AG20443 (cell line): ENCODE measurements at regions not wholly inside any gene's neighbourhood (a gene's known extent, or its start where the extent isn't known, plus 50 kb on each side); places are given as distances from the start of the nearest gene placed in this dataset.

Source experiments
- DNase-seq: peaks from one replicate; pipeline ENCODE4 v3.0.0; 2012; ENCODE audit warnings: low spot score, mixed read lengths

GRCh38 chr14:97874394-97874793, 1077.2 kb downstream of the VRK1 start:
- DNase-seq: no peak

GRCh38 chr14:97878206-97878605, 1081.0 kb downstream of the VRK1 start:
- DNase-seq: no peak

- DNase-seq: no peak
These were observed 1081.5 kb downstream of the VRK1 start for GRCh38 chr14:97878727-97879126.

- DNase-seq: no peak
These were observed 1090.5 kb downstream of the VRK1 start for GRCh38 chr14:97887690-97888089.

GRCh38 chr14:97888331-97888730, 1091.1 kb downstream of the VRK1 start:
- DNase-seq: no peak

- no peak for DNase-seq
These were observed 1094.3 kb downstream of the VRK1 start for GRCh38 chr14:97891515-97891914.

GRCh38 chr14:97894552-97894951, 1097.4 kb downstream of the VRK1 start:
- no peak for DNase-seq

- no peak for DNase-seq
These were observed 1103.1 kb downstream of the VRK1 start for GRCh38 chr14:97900196-97900854.

- DNase-seq: no peak
These were observed 1105.4 kb downstream of the VRK1 start for GRCh38 chr14:97902630-97903029.

- no peak for DNase-seq
These were observed 1106.6 kb downstream of the VRK1 start for GRCh38 chr14:97903821-97904220.

GRCh38 chr14:97912217-97912616, 1115.0 kb downstream of the VRK1 start:
- no peak for DNase-seq

- no peak for DNase-seq
These were observed 1118.9 kb downstream of the VRK1 start for GRCh38 chr14:97916100-97916499.

GRCh38 chr14:97916669-97917568, 1119.7 kb downstream of the VRK1 start:
- DNase-seq: no peak

GRCh38 chr14:97920201-97920600, 1123.0 kb downstream of the VRK1 start:
- no peak for DNase-seq

GRCh38 chr14:97921296-97921695, 1124.1 kb downstream of the VRK1 start:
- DNase-seq: no peak

GRCh38 chr14:97924922-97925613, 1127.9 kb downstream of the VRK1 start:
- DNase-seq: no peak

- DNase-seq: no peak
These were observed 1133.0 kb downstream of the VRK1 start for GRCh38 chr14:97930166-97930565.

- no peak for DNase-seq
These were observed 1134.1 kb downstream of the VRK1 start for GRCh38 chr14:97931273-97931672.

GRCh38 chr14:97942921-97943320, 1145.7 kb downstream of the VRK1 start:
- DNase-seq: no peak

- no peak for DNase-seq
These were observed 1146.4 kb downstream of the VRK1 start for GRCh38 chr14:97943619-97944018.

- DNase-seq: no peak
These were observed 1147.2 kb downstream of the VRK1 start for GRCh38 chr14:97944380-97944779.

GRCh38 chr14:97945631-97946030, 1148.4 kb downstream of the VRK1 start:
- DNase-seq: no peak

- DNase-seq: no peak
These were observed 1149.1 kb downstream of the VRK1 start for GRCh38 chr14:97946240-97946639.
